OCI-LY7 (cell line): ENCODE measurements at regions not wholly inside any gene's neighbourhood (a gene's known extent, or its start where the extent isn't known, plus 50 kb on each side); places are given as distances from the start of the nearest gene placed in this dataset.

Source experiments
- BruUV-seq: library from RNA; stranded (reverse); fragments of 400-500 nt; replicated peaks from 2 replicates; lab custom pipeline; 2021; lab: Mats Ljungman, UMichigan
- CTCF ChIA-PET: fragments of 300-600 bp; sonication (Branson Sonifier 250); formaldehyde crosslinking; loops from one replicate; lab custom pipeline; 2022; ENCODE audit warnings: antibody characterized with exemption; ENCODE audit not compliant: unreplicated experiment; lab: Charles Lee
- POLR2A ChIA-PET: fragments of 300-600 bp; sonication (Branson Sonifier 250); formaldehyde crosslinking; loops from one replicate; lab custom pipeline; 2022; ENCODE audit warnings: antibody characterized with exemption; lab: Charles Lee
- DNase-seq: peaks from one replicate; pipeline ENCODE4 v3.0.0-alpha.2; 2015; ENCODE audit warnings: low spot score
- H2AFZ ChIP-seq: fragments of 200-600 bp; sonication (generic), shearing (Covaris generic); 2 replicates; pipeline ENCODE4 v1.6.1; 2014; ENCODE audit warnings: mild to moderate bottlenecking, antibody characterized with exemption, low read length, moderate library complexity
- H3K27ac ChIP-seq: fragments of 200-600 bp; sonication (generic); 2 replicates; pipeline ENCODE4 v1.5.1; 2014; ENCODE audit warnings: mixed run types, low read depth, mild to moderate bottlenecking, moderate library complexity, low read length, inconsistent platforms; ENCODE audit not compliant: poor library complexity, severe bottlenecking
- H3K36me3 ChIP-seq: fragments of 200-600 bp; sonication (generic); 2 replicates; pipeline ENCODE4 v1.6.1; 2014; ENCODE audit warnings: mild to moderate bottlenecking, antibody characterized with exemption, low read length, moderate library complexity, mixed read lengths; ENCODE audit not compliant: insufficient read depth
- H3K4me1 ChIP-seq: fragments of 200-600 bp; sonication (generic); 2 replicates; pipeline ENCODE4 v1.5.1; 2014; ENCODE audit warnings: mild to moderate bottlenecking, low read length; ENCODE audit not compliant: insufficient read depth, poor library complexity, severe bottlenecking
- H3K4me2 ChIP-seq: fragments of 200-600 bp; sonication (generic); 2 replicates; pipeline ENCODE4 v1.6.1; 2014; ENCODE audit warnings: mild to moderate bottlenecking, low read length
- H3K4me3 ChIP-seq: fragments of 200-600 bp; sonication (generic); 2 replicates; pipeline ENCODE4 v1.5.1; 2014; ENCODE audit warnings: mild to moderate bottlenecking, low read depth, low read length; ENCODE audit not compliant: poor library complexity, severe bottlenecking
- H3K79me2 ChIP-seq: fragments of 200-600 bp; sonication (generic); 2 replicates; pipeline ENCODE4 v1.6.1; 2016; ENCODE audit warnings: low read depth, mild to moderate bottlenecking, low read length, moderate library complexity, mixed read lengths; ENCODE audit not compliant: insufficient read depth
- H3K9me2 ChIP-seq: fragments of 200-600 bp; sonication (generic); 2 replicates; pipeline ENCODE4 v1.6.1; 2016; ENCODE audit warnings: mild to moderate bottlenecking, low read length, mixed read lengths; ENCODE audit not compliant: insufficient read depth
- H3K9me3 ChIP-seq: fragments of 200-600 bp; sonication (generic); 2 replicates; pipeline ENCODE4 v1.6.1; 2014; ENCODE audit warnings: mild to moderate bottlenecking, mixed run types, low read length, mixed read lengths
- H4K20me1 ChIP-seq: fragments of 200-600 bp; sonication (generic); 2 replicates; pipeline ENCODE4 v1.6.1; 2014; ENCODE audit warnings: mild to moderate bottlenecking, antibody characterized with exemption, low read length, moderate library complexity, mixed read lengths; ENCODE audit not compliant: insufficient read depth
- EZH2phosphoT487 ChIP-seq: fragments of 200-600 bp; sonication (generic); IDR thresholded peaks from 2 replicates; pipeline ENCODE4 v1.6.1; 2018; ENCODE audit warnings: low read depth, borderline replicate concordance, mild to moderate bottlenecking, mixed run types, antibody characterized with exemption, low read length, moderate library complexity, mixed read lengths
- intact Hi-C: fragments of 100-400 bp; cut with micrococcal nuclease; formaldehyde crosslinking; loops from one replicate; pipeline ENCODE4 v1.10.0; 2022; ENCODE audit not compliant: unreplicated experiment
- TF ChIP-seq, protein P1 (sequence below): fragments of 200-600 bp; sonication (generic); conservative IDR thresholded peaks from 2 replicates; pipeline ENCODE4 v1.5.1; 2014; ENCODE audit warnings: mild to moderate bottlenecking, antibody characterized with exemption, low read length, moderate library complexity, mixed read lengths

DNA sequence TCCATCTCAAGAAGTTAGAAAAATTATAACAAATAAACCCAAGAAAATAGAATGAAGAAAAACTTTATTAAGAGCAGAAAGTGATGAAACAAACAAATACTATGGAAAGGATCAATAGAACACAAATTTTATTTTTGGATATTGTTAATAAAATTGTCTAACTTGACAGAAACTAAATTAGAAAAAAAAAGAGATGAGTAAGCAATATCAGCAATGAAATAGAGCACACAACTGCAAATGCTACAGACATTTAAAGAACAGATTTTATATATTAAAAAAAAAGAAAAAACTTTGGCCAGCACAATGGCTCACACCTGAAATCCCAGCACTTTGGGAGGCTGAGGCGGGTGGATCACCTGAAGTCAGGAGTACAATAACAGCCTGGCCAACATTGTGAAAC is 628.0 kb downstream of the EPHA7 start:
- intact Hi-C loops: no loop called here
- no peak overlapping the region for H3K4me3 ChIP-seq
- H3K36me3 ChIP-seq: no peaks in the 10 kb centered on the region
- ChIA-PET CTCF (no interaction called here), POLR2A (interaction anchor here (0.9 to 2.4 kb wide), 2 partner anchors 13 to 1304 kb away, joined by 3 to 7 read pairs; no protein-coding TSS in a partner anchor)
- H3K9me2 ChIP-seq: no peaks in the 10 kb centered on the region
- H3K4me1 ChIP-seq: no peaks in the 10 kb centered on the region
- no peak overlapping the region for H2AFZ ChIP-seq
- H3K79me2 ChIP-seq: no peaks in the 10 kb centered on the region
- BruUV-seq: no TSS peak
- no peaks in the 10 kb centered on the region for H4K20me1 ChIP-seq
- DNase-seq: no peak
- no peaks in the 10 kb centered on the region for H3K9me3 ChIP-seq
- no peak overlapping the region for H3K4me2 ChIP-seq
- TF ChIP-seq, protein P1, sequence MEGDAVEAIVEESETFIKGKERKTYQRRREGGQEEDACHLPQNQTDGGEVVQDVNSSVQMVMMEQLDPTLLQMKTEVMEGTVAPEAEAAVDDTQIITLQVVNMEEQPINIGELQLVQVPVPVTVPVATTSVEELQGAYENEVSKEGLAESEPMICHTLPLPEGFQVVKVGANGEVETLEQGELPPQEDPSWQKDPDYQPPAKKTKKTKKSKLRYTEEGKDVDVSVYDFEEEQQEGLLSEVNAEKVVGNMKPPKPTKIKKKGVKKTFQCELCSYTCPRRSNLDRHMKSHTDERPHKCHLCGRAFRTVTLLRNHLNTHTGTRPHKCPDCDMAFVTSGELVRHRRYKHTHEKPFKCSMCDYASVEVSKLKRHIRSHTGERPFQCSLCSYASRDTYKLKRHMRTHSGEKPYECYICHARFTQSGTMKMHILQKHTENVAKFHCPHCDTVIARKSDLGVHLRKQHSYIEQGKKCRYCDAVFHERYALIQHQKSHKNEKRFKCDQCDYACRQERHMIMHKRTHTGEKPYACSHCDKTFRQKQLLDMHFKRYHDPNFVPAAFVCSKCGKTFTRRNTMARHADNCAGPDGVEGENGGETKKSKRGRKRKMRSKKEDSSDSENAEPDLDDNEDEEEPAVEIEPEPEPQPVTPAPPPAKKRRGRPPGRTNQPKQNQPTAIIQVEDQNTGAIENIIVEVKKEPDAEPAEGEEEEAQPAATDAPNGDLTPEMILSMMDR: no peak
- TF ChIP-seq EZH2phosphoT487: no peak
- no peak overlapping the region for H3K27ac ChIP-seq

DNA sequence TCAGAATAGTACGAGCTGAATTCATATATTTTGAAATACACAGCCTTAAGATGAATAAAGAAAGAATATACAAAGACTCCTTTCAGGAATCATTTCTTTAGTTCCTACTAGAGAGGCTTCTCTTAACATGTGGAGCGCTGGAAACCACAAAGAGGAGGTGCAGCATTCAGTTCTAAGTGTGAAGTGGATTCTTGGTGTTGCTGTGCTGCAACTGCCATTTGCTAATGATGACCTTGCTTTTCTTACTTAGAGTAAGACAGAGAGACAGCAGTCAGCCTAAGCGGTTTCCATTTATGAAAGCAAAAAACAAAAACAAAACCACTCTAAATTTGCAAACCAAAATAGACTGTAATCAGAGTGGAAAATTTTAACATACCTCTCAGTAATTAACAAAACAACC is 629.0 kb downstream of the EPHA7 start:
- ChIA-PET POLR2A (interaction anchor here (0.6 to 2.4 kb wide), 2 partner anchors 12 to 281 kb away, joined by 3 to 7 read pairs; no protein-coding TSS in a partner anchor), CTCF (no interaction called here)
- no peak overlapping the region for H3K4me2 ChIP-seq
- no peaks in the 10 kb centered on the region for H4K20me1 ChIP-seq
- no peak overlapping the region for H2AFZ ChIP-seq
- H3K36me3 ChIP-seq: no peaks in the 10 kb centered on the region
- no peak for DNase-seq
- intact Hi-C loops: no loop called here
- no peak for TF ChIP-seq EZH2phosphoT487
- TF ChIP-seq, protein P1: no peak
- H3K4me1 ChIP-seq: no peaks in the 10 kb centered on the region
- no peak overlapping the region for H3K4me3 ChIP-seq
- no peaks in the 10 kb centered on the region for H3K9me3 ChIP-seq
- no peak overlapping the region for H3K27ac ChIP-seq
- no TSS peak for BruUV-seq
- H3K9me2 ChIP-seq: no peaks in the 10 kb centered on the region
- H3K79me2 ChIP-seq: no peaks in the 10 kb centered on the region

DNA sequence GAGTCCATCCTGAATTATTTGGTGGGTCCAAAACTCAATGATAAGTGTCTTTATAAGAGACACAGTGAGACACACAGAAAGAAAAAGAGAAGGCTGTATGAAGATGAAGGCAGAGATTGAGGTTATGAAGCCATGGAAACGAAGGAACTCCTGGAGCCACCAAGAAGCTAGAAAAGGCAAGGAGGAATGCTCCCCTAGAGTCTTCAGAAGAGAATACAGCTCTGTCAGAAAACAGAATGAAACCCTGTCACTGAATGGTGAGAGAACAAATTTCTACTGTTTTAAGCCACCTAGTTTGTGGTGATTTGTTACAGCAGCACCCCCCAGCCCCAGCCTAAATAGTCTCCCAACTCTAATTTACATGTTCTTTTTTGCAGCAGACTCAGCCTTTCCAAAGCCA is 635.1 kb downstream of the EPHA7 start:
- no peak for DNase-seq
- no peak overlapping the region for H2AFZ ChIP-seq
- no peaks in the 10 kb centered on the region for H3K79me2 ChIP-seq
- intact Hi-C loops: no loop called here
- no TSS peak for BruUV-seq
- H3K4me1 ChIP-seq: no peaks in the 10 kb centered on the region
- H3K9me3 ChIP-seq: no peaks in the 10 kb centered on the region
- no peak overlapping the region for H3K27ac ChIP-seq
- H3K4me2 ChIP-seq: no peak overlapping the region
- no peaks in the 10 kb centered on the region for H4K20me1 ChIP-seq
- TF ChIP-seq, protein P1: no peak
- no peak for TF ChIP-seq EZH2phosphoT487
- no peaks in the 10 kb centered on the region for H3K9me2 ChIP-seq
- POLR2A ChIA-PET: no interaction called here
- no peaks in the 10 kb centered on the region for H3K36me3 ChIP-seq
- CTCF ChIA-PET: no interaction called here
- no peak overlapping the region for H3K4me3 ChIP-seq
